Spleen (tissue), 7 donors: ENCODE measurements at regions not wholly inside any gene's neighbourhood (a gene's known extent, or its start where the extent isn't known, plus 50 kb on each side); places are given as distances from the start of the nearest gene placed in this dataset.

Experiments used
- POLR2A ChIP-seq, 3 donors: fragments of 450-650 bp; IDR thresholded peaks; one replicate each; pipeline ENCODE4 v1.5.1; 2017; ENCODE audit warnings: antibody characterized with exemption in 3 of 3, mild to moderate bottlenecking in 1 of 3
- POLR2AphosphoS5 ChIP-seq, 3 donors: sonication (generic); formaldehyde crosslinking; IDR thresholded peaks; one replicate each; pipeline ENCODE4 v1.5.1; 2017; ENCODE audit warnings: antibody characterized with exemption in 3 of 3
- TF ChIP-seq, protein P1 (sequence below), 11 experiments: fragments of 200-600 bp in 7 of 11; fragments of 450-650 bp in 4 of 11; sonication (generic) in 4 of 11; IDR thresholded peaks in 8 of 11; conservative IDR thresholded peaks in 3 of 11; 1 replicate in 7 of 11; 2 replicates in 4 of 11; pipeline versions ENCODE4 v1.4.0 to v1.8.0; 2016 to 2021; ENCODE audit warnings: antibody characterized with exemption in 11 of 11, inconsistent platforms in 4 of 11, mild to moderate bottlenecking in 1 of 11
- donor health status: DM: no; HTN: no; CAD: no; lungs with moderate emphysema.
- donor health status: DM: no; HTN: no; CAD: no.
- donor health status: DM: no; HTN: no; CAD: no.

DNA sequence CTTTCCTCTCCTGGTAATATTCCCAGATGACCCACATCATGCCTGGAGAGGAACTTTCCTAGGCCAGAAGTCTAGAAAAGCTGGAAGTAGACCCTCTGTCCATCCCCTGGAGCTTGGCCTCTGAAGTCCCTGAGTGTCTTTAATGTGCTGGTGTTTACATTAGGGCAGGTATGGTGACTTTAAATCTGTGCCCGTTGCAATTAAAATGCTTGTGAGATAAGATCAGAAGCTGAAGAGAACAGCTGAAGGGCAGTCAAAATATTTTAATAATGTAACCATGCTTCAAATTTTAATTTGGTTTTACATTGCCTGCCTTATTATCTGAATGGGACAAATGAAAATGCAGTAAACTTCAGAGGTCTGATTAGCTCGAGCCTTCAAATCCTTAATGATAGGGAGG is 1022.5 kb downstream of the BCL11B start:
- TF ChIP-seq, protein P1, sequence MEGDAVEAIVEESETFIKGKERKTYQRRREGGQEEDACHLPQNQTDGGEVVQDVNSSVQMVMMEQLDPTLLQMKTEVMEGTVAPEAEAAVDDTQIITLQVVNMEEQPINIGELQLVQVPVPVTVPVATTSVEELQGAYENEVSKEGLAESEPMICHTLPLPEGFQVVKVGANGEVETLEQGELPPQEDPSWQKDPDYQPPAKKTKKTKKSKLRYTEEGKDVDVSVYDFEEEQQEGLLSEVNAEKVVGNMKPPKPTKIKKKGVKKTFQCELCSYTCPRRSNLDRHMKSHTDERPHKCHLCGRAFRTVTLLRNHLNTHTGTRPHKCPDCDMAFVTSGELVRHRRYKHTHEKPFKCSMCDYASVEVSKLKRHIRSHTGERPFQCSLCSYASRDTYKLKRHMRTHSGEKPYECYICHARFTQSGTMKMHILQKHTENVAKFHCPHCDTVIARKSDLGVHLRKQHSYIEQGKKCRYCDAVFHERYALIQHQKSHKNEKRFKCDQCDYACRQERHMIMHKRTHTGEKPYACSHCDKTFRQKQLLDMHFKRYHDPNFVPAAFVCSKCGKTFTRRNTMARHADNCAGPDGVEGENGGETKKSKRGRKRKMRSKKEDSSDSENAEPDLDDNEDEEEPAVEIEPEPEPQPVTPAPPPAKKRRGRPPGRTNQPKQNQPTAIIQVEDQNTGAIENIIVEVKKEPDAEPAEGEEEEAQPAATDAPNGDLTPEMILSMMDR (IDR thresholded peaks at IDR 0.05 in 8 of 11, conservative IDR thresholded peaks at IDR 0.05 in 3 of 11): no peak
- TF ChIP-seq POLR2A (IDR thresholded peaks at IDR 0.05): no peak
- TF ChIP-seq POLR2AphosphoS5 (IDR thresholded peaks at IDR 0.05): no peak
